Left lung (tissue), 4 donors: ENCODE measurements at regions not wholly inside any gene's neighbourhood (a gene's known extent, or its start where the extent isn't known, plus 50 kb on each side); places are given as distances from the start of the nearest gene placed in this dataset.

ENCODE experiments used
- ATAC-seq: fragments of 200-7000 bp; cut with Tn5 transposase; one replicate; pipeline ENCODE4 v1.9.1; 2020; ENCODE audit warnings: moderate library complexity
- DNase-seq, 4 donors: peaks; one replicate each; pipeline ENCODE4 v3.0.0-alpha.2; 2013 to 2020
- H3K27ac ChIP-seq, 2 donors: fragments of 200-600 bp; sonication (generic) in 1 of 2; one replicate each; pipeline versions ENCODE4 v1.5.0 to v1.8.0; 2020 to 2021
- H3K27me3 ChIP-seq, 2 donors: fragments of 200-600 bp; sonication (generic) in 1 of 2; one replicate each; pipeline versions ENCODE4 v1.5.0 to v1.8.0; 2020 to 2021
- H3K36me3 ChIP-seq, 2 donors: fragments of 200-600 bp; sonication (generic) in 1 of 2; one replicate each; pipeline versions ENCODE4 v1.5.0 to v1.8.0; 2020 to 2021
- H3K4me1 ChIP-seq, 2 donors: fragments of 200-600 bp; one replicate each; pipeline ENCODE4 v1.8.0; 2021
- H3K4me3 ChIP-seq, 2 donors: fragments of 200-600 bp; sonication (generic) in 1 of 2; one replicate each; pipeline versions ENCODE4 v1.5.0 to v1.8.0; 2020 to 2021; ENCODE audit warnings: mild to moderate bottlenecking in 1 of 2
- H3K9me3 ChIP-seq, 2 donors: fragments of 200-600 bp; sonication (generic) in 1 of 2; one replicate each; pipeline versions ENCODE4 v1.5.0 to v1.8.0; 2020 to 2021
- intact Hi-C, 2 donors: fragments of 100-400 bp; cut with DNase I; formaldehyde crosslinking; loops; one replicate each; pipeline versions ENCODE4 v1.11.2 to v1.14.2; 2022
- TF ChIP-seq, protein P1 (sequence below), 2 donors: fragments of 200-600 bp; sonication (generic) in 1 of 2; IDR thresholded peaks; one replicate each; pipeline versions ENCODE4 v1.5.0 to v1.8.0; 2021; ENCODE audit warnings: antibody characterized with exemption in 2 of 2
- donor health status: DM: no; HTN: yes; CAD: no.
- donor health status: DM: no; HTN: no; CAD: no.

DNA sequence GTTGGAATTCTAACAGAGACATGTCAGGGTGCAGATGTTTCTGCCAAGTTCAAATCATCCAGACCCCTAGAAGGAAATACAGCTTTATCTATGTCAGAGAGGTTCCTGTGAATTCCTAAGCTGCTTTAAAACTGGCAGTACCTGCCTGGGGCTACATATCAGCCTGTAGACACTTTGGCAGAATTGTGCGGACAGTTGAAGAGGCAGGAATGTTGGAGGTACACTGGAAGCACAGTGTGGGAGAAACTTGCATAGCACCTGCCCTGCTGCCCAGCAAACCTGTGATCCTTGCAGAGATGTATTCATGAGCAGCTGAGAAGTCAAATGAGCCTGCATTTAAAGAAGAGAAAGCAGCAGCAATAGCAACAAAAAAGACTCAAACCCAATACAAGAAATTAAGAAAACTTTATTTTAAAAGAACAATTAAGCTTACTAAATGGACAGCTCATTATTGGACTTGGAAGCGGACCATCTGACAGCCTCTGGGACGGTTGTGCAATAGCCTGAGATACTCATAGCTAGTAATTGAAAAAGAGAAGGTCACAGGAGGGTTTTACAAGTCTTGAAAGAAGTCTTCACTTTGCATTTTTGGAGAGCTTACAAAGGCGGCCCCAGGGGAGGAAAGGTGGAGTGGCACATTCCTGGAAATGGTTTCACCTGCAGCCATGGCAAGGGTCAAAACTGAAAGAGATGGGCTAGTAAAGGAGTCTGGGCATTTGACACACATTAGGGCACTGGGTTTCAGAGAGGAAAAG is 280.9 kb upstream of the FLRT2 start:
- DNase-seq: peak in 1 of 4 donors; percentile 16
- peak; percentile 73 for ATAC-seq
- intact Hi-C loops: no loop called here

DNA sequence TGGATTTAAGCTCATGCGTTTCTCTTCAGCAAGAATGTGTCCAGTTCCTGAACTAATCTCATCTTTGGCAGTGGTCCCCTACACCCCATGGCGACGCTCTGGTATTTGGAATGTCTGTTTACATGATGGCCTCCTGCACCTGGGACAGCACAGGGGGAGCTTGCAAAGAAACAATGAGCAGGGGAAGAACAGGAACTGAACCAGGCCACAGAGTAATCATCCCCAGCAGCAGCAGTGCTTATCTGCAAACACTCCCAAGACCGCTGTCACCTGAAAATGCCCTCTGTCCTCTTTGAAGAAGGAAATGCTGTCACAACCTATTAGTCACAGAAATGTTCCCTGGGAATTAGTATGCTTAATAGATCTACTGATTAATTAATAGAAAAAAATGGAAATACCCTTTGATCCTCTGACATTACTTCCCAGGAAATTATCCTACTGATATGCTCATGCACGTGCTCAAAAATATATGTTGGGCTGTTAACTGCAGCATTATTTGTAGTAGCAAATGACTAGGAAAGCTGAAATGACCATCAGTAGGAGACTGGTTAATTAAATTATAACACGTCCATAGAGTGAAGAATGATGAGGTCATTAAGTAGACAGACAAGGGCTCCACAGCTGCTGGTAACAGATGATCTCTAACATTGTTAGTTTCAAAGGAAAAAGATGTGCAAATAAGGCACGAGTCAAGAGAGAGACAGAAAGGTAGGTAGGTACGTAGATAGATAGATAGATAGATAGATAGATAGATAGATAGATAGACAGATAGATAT is 279.3 kb upstream of the FLRT2 start:
- ATAC-seq (no peak), DNase-seq (peak in 1 of 4 donors; percentile 8)
- TF ChIP-seq, protein P1, sequence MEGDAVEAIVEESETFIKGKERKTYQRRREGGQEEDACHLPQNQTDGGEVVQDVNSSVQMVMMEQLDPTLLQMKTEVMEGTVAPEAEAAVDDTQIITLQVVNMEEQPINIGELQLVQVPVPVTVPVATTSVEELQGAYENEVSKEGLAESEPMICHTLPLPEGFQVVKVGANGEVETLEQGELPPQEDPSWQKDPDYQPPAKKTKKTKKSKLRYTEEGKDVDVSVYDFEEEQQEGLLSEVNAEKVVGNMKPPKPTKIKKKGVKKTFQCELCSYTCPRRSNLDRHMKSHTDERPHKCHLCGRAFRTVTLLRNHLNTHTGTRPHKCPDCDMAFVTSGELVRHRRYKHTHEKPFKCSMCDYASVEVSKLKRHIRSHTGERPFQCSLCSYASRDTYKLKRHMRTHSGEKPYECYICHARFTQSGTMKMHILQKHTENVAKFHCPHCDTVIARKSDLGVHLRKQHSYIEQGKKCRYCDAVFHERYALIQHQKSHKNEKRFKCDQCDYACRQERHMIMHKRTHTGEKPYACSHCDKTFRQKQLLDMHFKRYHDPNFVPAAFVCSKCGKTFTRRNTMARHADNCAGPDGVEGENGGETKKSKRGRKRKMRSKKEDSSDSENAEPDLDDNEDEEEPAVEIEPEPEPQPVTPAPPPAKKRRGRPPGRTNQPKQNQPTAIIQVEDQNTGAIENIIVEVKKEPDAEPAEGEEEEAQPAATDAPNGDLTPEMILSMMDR (IDR thresholded peaks at IDR 0.05): no peak
- no peaks in the 10 kb centered on the region for H3K36me3 ChIP-seq
- intact Hi-C loops: no loop called here
- H3K9me3 ChIP-seq: no peaks in the 10 kb centered on the region
- no peak overlapping the region for H3K4me3 ChIP-seq
- no peaks in the 10 kb centered on the region for H3K4me1 ChIP-seq
- no peak overlapping the region for H3K27ac ChIP-seq
- no peaks in the 10 kb centered on the region for H3K27me3 ChIP-seq

More for the DNA sequence above, 280.9 kb upstream of the FLRT2 start:
- Histone ChIP-seq H3K36me3 (no peaks in the 10 kb centered on the region), H3K27me3 (no peaks in the 10 kb centered on the region), H3K27ac (no peak overlapping the region), H3K9me3 (no peaks in the 10 kb centered on the region), H3K4me1 (no peaks in the 10 kb centered on the region), H3K4me3 (no peak overlapping the region)
- TF ChIP-seq, protein P1 (IDR thresholded peaks at IDR 0.05): no peak

DNA sequence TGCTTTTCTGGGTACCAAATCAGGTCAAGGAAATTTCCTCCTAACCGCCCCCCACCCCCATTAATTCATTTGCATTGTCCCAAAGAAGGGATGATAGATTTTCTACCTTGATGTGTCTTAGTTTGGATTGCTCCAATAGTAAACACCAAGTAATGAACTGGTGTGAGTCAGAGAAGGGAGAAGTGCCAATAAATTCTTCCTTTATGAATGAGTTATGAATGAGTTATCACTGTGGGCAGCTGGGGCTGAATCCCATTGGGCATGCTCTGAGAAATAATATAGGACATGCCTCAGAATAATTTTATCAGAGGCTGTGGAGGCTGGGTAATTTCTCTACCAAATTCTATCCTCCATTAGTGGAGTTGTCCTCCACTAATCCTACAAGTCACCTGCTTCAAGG is 277.9 kb upstream of the FLRT2 start:
- ATAC-seq (no peak), DNase-seq (no peak)
- intact Hi-C loops: no loop called here
- no peak overlapping the region for H3K27ac ChIP-seq
- H3K27me3 ChIP-seq: no peaks in the 10 kb centered on the region
- no peaks in the 10 kb centered on the region for H3K9me3 ChIP-seq
- H3K4me3 ChIP-seq: no peak overlapping the region
- no peaks in the 10 kb centered on the region for H3K36me3 ChIP-seq
- H3K4me1 ChIP-seq: no peaks in the 10 kb centered on the region
- TF ChIP-seq, protein P1 (IDR thresholded peaks at IDR 0.05): no peak

DNA sequence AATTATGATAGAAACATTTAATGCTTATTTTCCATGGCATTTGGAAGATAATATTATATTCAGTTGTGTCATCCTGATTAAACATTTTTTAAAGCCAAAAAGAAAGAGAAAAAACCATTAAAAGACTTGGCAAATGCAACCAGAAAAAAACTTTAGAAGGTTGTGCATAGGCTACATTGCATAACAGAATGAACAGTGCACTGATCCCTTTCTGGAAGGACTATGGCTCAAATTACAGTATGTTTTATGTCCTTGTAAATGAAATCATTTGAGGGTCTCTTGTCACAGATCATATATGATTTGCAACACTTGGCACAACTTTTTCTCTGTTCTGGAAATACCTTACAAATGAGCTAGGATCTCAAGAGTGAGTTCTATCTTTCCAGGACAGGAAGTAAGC is 275.2 kb upstream of the FLRT2 start:
- Histone ChIP-seq H3K4me3 (no peak overlapping the region), H3K27me3 (no peaks in the 10 kb centered on the region), H3K9me3 (no peaks in the 10 kb centered on the region), H3K36me3 (no peaks in the 10 kb centered on the region), H3K4me1 (no peaks in the 10 kb centered on the region), H3K27ac (no peak overlapping the region)
- intact Hi-C loops: no loop called here
- ATAC-seq: no peak
- TF ChIP-seq, protein P1 (IDR thresholded peaks at IDR 0.05): no peak
- DNase-seq: peak in 1 of 4 donors; percentile 5

DNA sequence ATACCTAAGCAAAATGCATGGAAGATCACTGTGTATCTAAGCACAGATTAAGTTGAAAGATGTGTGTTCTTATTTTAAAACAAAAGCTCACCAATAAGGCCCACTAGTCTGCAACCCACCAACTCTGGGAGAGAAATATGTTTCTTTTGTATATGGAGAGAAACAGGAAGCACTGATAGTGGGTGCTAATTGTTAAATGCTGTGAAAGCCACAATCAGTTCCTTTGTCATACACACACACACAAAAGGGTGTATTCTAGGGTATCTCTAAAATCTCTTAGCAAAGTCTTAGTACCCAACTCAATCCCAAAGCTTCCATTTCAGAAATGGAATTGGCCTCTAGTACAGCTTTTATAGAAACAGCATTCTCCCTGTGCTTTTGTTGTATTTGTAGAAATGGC is 272.7 kb upstream of the FLRT2 start:
- Histone ChIP-seq H3K4me1 (no peaks in the 10 kb centered on the region), H3K9me3 (no peaks in the 10 kb centered on the region), H3K4me3 (no peak overlapping the region), H3K36me3 (no peaks in the 10 kb centered on the region), H3K27ac (no peak overlapping the region), H3K27me3 (no peaks in the 10 kb centered on the region)
- no peak for ATAC-seq
- TF ChIP-seq, protein P1 (IDR thresholded peaks at IDR 0.05): no peak
- intact Hi-C loops: no loop called here
- DNase-seq: no peak
